Fibroblast of villous mesenchyme (primary cell): ENCODE measurements at regions not wholly inside any gene's neighbourhood (a gene's known extent, or its start where the extent isn't known, plus 50 kb on each side); places are given as distances from the start of the nearest gene placed in this dataset.
A peak's percentile ranks its signal among the peaks of the same experiment; 100 is the strongest.
"Not testable (repeated sequence)": the region's sequence is repeated elsewhere in the genome, so short reads cannot be mapped to it uniquely, and the experiment has no call there.

Experiments
- DNase-seq: peaks from one replicate; pipeline ENCODE4 v3.0.0-alpha.2; 2010; ENCODE audit warnings: low read depth
- H3K4me3 ChIP-seq: 2 replicates; pipeline ENCODE4 v1.5.1; 2011; ENCODE audit warnings: low read depth, mild to moderate bottlenecking, low read length
- CTCF ChIP-seq: IDR thresholded peaks from 2 replicates; pipeline ENCODE4 v1.5.1; 2012; ENCODE audit warnings: low read depth, mild to moderate bottlenecking, low read length; ENCODE audit not compliant: insufficient read depth

DNA sequence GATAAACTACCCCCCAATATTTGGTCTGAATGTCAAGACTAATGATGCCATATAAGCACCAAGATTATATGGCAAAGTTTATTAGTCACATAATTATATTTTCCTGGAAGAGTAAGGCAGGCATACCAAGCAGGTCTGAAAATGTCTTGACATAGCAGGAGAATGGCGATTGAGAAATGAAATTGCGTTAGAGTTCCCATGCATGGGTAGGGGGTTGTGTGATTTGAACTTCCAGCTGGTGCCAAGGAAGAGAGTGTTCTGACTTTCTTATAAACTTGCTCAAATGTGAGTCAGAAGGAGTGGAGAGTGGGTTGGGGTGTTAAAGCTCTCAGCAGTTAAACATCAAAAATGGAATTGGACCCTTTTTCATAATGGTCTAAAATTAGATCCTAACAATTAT lies 1200.6 kb upstream of the ACO1 start:
- no peak for TF ChIP-seq CTCF
- DNase-seq, result no peak
- no peak overlapping the region for H3K4me3 ChIP-seq

GRCh38 chr9:31185831-31186230 lies 1198.6 kb upstream of the ACO1 start:
- H3K4me3 ChIP-seq, result no peak overlapping the region
- DNase-seq, result peak; percentile 62
- no peak for TF ChIP-seq CTCF

GRCh38 chr9:31188496-31188895 lies 1195.9 kb upstream of the ACO1 start:
- no peak overlapping the region for H3K4me3 ChIP-seq
- DNase-seq, result no peak
- no peak for TF ChIP-seq CTCF

DNA sequence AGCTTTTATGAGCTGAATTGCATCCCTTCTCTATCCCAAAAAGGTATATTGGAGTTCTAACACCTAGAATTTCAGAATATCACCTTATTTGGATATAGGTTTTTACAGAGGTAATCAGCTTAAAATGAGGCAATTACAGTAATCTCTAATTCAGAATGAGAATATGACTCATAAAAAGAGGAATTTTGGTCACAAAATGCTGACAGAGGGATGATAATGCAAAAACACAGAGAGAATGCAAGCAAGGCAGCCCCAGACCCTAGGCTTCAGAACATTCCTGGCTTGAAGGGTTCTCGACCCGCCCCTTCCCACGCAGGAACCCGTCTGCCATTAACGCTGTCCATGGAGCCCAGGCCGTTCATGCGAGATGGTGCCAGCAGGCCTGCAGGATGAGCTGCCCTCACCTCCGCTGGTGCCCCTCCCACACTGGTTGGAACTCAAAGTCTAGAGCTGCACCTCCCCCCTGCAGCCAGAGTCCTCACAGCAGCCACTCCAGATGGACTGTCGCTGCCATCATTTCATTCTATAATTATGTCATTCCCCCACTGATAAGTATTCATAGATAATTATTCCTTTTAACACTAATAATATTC lies 1173.4 kb upstream of the ACO1 start:
- H3K4me3 ChIP-seq, result no peak overlapping the region
- no peak for TF ChIP-seq CTCF
- DNase-seq, result no peak

- DNase-seq, H3K4me3 ChIP-seq: not testable (repeated sequence)
Observed at GRCh38 chr9:31229976-31230375, 1154.5 kb upstream of the ACO1 start.

- no peak for DNase-seq
- no peak for TF ChIP-seq CTCF
- H3K4me3 ChIP-seq, result no peak overlapping the region
Observed at GRCh38 chr9:31232485-31232884, 1152.0 kb upstream of the ACO1 start.

DNA sequence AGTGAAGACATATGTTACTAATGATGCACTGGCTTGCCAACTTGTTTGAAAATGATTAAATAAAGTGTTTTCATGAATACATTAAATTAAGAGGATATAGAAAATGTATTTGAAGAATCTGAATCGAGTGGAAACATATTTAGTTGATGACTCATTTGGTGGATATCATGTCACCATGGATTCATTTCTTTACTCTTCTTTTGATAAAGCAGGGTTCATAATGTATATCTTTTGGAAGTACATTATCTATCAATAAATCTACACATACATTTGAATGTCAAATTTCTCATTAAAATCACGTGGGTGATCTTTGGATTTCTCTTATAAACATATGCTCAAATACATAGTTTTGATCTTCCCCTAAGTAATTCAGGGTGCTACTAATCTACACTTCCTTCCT lies 1148.1 kb upstream of the ACO1 start:
- H3K4me3 ChIP-seq, result no peak overlapping the region
- TF ChIP-seq CTCF, result no peak
- DNase-seq, result no peak
